GM12878 (cell line): ENCODE measurements at regions not wholly inside any gene's neighbourhood (a gene's known extent, or its start where the extent isn't known, plus 50 kb on each side); places are given as distances from the start of the nearest gene placed in this dataset.

Experiments used
- CEBPB ChIP-seq, 2 experiments: fragments of 150-350 bp in 1 of 2; IDR thresholded peaks; 2 replicates each; pipeline ENCODE4 v1.6.1; 2012 to 2014; ENCODE audit warnings: low read depth in 2 of 2, low read length in 2 of 2, borderline replicate concordance in 1 of 2, inconsistent platforms in 1 of 2
- CTCF ChIP-seq, 3 experiments: IDR thresholded peaks in 2 of 3; conservative IDR thresholded peaks in 1 of 3; 2 replicates each; pipeline ENCODE4 v1.5.1; 2011; ENCODE audit warnings: low read depth in 3 of 3, low read length in 3 of 3, mild to moderate bottlenecking in 3 of 3, control low read depth in 2 of 3, moderate library complexity in 2 of 3, inconsistent platforms in 1 of 3, mixed read lengths in 1 of 3; ENCODE audit not compliant: control insufficient read depth in 2 of 3, insufficient read depth in 1 of 3; ENCODE audit errors: extremely low read depth in 1 of 3
- EZH2 ChIP-seq: IDR thresholded peaks from 2 replicates; pipeline ENCODE4 v1.6.1; 2012; ENCODE audit warnings: low read depth, mild to moderate bottlenecking, control low read depth, inconsistent platforms, low read length, borderline replicate concordance; ENCODE audit not compliant: control insufficient read depth
- JUNB ChIP-seq: IDR thresholded peaks from 2 replicates; pipeline ENCODE4 v1.6.1; 2016; ENCODE audit warnings: antibody characterized with exemption, mild to moderate bottlenecking
- NRF1 ChIP-seq: conservative IDR thresholded peaks from 2 replicates; pipeline ENCODE4 v1.6.1; 2011; ENCODE audit warnings: mild to moderate bottlenecking, low read depth, low read length, improper control_type of control experiment
- POLR2A ChIP-seq: IDR thresholded peaks from 2 replicates; pipeline ENCODE4 v1.6.1; 2011; ENCODE audit warnings: low read depth, mild to moderate bottlenecking, low read length
- RB1 ChIP-seq: fragments of 450-650 bp; formaldehyde crosslinking; IDR thresholded peaks from 2 replicates; pipeline ENCODE4 v1.6.1; 2017; ENCODE audit warnings: mild to moderate bottlenecking, borderline replicate concordance
- SPI1 ChIP-seq: IDR thresholded peaks from 2 replicates; pipeline ENCODE4 v1.6.1; 2011; ENCODE audit warnings: low read depth, mild to moderate bottlenecking, low read length, moderate library complexity, borderline replicate concordance; ENCODE audit not compliant: insufficient read depth
- TAF1 ChIP-seq: IDR thresholded peaks from 2 replicates; pipeline ENCODE4 v1.6.1; 2011; ENCODE audit warnings: mild to moderate bottlenecking, low read depth, low read length, borderline replicate concordance
- ZNF274 ChIP-seq: IDR thresholded peaks from one replicate; pipeline ENCODE4 v1.8.0; 2011; ENCODE audit not compliant: insufficient read length, insufficient read depth
- ZSCAN29 ChIP-seq: fragments of 450-650 bp; IDR thresholded peaks from 2 replicates; pipeline ENCODE4 v1.6.1; 2017; ENCODE audit warnings: mild to moderate bottlenecking, moderate library complexity
- TF ChIP-seq, protein P1 (sequence below): IDR thresholded peaks from 2 replicates; pipeline ENCODE4 v1.6.1; 2012; ENCODE audit warnings: low read length, inconsistent platforms
- TF ChIP-seq, protein P2 (sequence below): IDR thresholded peaks from 2 replicates; pipeline ENCODE4 v1.6.1; 2012; ENCODE audit warnings: improper control_type of control experiment, low read depth, low read length; ENCODE audit not compliant: insufficient replicate concordance
- TF ChIP-seq, protein P3 (sequence below): fragments of 450-650 bp; IDR thresholded peaks from 2 replicates; pipeline ENCODE4 v1.6.1; 2018; ENCODE audit warnings: mild to moderate bottlenecking, low read depth, moderate library complexity; ENCODE audit not compliant: partially characterized antibody

DNA sequence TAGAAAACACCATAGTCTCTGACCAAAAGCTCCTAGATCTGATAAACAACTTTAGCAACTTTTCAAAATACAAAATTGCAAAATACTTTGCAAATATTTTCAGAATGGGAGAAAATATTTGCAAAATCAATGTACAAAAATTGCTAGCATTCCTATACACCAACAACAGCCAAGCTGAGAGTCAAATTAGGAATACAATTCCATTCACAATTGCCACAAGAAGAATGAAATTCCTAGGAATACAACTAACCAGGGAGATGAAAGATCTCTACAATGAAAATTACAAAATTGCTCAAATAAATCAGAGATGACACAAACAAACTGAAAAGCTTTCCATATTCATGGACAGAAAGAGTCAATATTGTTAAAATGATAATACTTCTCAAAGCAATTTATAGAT, 327.0 kb upstream of the ZC3H15 start:
- TF ChIP-seq CTCF (IDR thresholded peaks at IDR 0.05 in 2 of 3, conservative IDR thresholded peaks at IDR 0.05 in 1 of 3; ENCODE audit: control insufficient read depth in 2 of 3, extremely low read depth in 1 of 3, insufficient read depth in 1 of 3, low read depth in 3 of 3, low read length in 3 of 3) (no peak), RB1 (no peak), JUNB (no peak), EZH2 (no peak), SPI1 (no peak), TAF1 (no peak), ZSCAN29 (no peak), ZNF274 (no peak), NRF1 (no peak), CEBPB (IDR thresholded peaks at IDR 0.05; ENCODE audit: borderline replicate concordance in 1 of 2, low read depth in 2 of 2, low read length in 2 of 2) (no peak), POLR2A (no peak)
- TF ChIP-seq, protein P1, sequence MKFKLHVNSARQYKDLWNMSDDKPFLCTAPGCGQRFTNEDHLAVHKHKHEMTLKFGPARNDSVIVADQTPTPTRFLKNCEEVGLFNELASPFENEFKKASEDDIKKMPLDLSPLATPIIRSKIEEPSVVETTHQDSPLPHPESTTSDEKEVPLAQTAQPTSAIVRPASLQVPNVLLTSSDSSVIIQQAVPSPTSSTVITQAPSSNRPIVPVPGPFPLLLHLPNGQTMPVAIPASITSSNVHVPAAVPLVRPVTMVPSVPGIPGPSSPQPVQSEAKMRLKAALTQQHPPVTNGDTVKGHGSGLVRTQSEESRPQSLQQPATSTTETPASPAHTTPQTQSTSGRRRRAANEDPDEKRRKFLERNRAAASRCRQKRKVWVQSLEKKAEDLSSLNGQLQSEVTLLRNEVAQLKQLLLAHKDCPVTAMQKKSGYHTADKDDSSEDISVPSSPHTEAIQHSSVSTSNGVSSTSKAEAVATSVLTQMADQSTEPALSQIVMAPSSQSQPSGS = no peak
- TF ChIP-seq, protein P2, sequence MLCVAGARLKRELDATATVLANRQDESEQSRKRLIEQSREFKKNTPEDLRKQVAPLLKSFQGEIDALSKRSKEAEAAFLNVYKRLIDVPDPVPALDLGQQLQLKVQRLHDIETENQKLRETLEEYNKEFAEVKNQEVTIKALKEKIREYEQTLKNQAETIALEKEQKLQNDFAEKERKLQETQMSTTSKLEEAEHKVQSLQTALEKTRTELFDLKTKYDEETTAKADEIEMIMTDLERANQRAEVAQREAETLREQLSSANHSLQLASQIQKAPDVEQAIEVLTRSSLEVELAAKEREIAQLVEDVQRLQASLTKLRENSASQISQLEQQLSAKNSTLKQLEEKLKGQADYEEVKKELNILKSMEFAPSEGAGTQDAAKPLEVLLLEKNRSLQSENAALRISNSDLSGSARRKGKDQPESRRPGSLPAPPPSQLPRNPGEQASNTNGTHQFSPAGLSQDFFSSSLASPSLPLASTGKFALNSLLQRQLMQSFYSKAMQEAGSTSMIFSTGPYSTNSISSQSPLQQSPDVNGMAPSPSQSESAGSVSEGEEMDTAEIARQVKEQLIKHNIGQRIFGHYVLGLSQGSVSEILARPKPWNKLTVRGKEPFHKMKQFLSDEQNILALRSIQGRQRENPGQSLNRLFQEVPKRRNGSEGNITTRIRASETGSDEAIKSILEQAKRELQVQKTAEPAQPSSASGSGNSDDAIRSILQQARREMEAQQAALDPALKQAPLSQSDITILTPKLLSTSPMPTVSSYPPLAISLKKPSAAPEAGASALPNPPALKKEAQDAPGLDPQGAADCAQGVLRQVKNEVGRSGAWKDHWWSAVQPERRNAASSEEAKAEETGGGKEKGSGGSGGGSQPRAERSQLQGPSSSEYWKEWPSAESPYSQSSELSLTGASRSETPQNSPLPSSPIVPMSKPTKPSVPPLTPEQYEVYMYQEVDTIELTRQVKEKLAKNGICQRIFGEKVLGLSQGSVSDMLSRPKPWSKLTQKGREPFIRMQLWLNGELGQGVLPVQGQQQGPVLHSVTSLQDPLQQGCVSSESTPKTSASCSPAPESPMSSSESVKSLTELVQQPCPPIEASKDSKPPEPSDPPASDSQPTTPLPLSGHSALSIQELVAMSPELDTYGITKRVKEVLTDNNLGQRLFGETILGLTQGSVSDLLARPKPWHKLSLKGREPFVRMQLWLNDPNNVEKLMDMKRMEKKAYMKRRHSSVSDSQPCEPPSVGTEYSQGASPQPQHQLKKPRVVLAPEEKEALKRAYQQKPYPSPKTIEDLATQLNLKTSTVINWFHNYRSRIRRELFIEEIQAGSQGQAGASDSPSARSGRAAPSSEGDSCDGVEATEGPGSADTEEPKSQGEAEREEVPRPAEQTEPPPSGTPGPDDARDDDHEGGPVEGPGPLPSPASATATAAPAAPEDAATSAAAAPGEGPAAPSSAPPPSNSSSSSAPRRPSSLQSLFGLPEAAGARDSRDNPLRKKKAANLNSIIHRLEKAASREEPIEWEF = no peak
- TF ChIP-seq, protein P3, sequence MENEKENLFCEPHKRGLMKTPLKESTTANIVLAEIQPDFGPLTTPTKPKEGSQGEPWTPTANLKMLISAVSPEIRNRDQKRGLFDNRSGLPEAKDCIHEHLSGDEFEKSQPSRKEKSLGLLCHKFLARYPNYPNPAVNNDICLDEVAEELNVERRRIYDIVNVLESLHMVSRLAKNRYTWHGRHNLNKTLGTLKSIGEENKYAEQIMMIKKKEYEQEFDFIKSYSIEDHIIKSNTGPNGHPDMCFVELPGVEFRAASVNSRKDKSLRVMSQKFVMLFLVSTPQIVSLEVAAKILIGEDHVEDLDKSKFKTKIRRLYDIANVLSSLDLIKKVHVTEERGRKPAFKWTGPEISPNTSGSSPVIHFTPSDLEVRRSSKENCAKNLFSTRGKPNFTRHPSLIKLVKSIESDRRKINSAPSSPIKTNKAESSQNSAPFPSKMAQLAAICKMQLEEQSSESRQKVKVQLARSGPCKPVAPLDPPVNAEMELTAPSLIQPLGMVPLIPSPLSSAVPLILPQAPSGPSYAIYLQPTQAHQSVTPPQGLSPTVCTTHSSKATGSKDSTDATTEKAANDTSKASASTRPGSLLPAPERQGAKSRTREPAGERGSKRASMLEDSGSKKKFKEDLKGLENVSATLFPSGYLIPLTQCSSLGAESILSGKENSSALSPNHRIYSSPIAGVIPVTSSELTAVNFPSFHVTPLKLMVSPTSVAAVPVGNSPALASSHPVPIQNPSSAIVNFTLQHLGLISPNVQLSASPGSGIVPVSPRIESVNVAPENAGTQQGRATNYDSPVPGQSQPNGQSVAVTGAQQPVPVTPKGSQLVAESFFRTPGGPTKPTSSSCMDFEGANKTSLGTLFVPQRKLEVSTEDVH = no peak
